KMS-11 (cell line): ENCODE measurements at regions not wholly inside any gene's neighbourhood (a gene's known extent, or its start where the extent isn't known, plus 50 kb on each side); places are given as distances from the start of the nearest gene placed in this dataset.
"Not testable (repeated sequence)": the region's sequence is repeated elsewhere in the genome, so short reads cannot be mapped to it uniquely, and the experiment has no call there.

Experiments
- H2AFZ ChIP-seq: fragments of 200-600 bp; sonication (generic); 2 replicates; pipeline ENCODE4 v1.6.1; 2016; ENCODE audit warnings: antibody characterized with exemption, mixed run types, low read depth
- H3K27ac ChIP-seq: fragments of 200-600 bp; sonication (generic); 2 replicates; pipeline ENCODE4 v1.6.1; 2016; ENCODE audit warnings: mild to moderate bottlenecking, mixed run types
- H3K27me3 ChIP-seq: fragments of 200-600 bp; sonication (generic); 2 replicates; pipeline ENCODE4 v1.6.1; 2017; ENCODE audit warnings: mild to moderate bottlenecking, low read depth, mixed run types, moderate library complexity; ENCODE audit not compliant: insufficient read depth
- H3K36me3 ChIP-seq: fragments of 200-600 bp; sonication (generic); 2 replicates; pipeline ENCODE4 v1.6.1; 2017; ENCODE audit warnings: mild to moderate bottlenecking, mixed run types; ENCODE audit not compliant: insufficient read depth
- H3K4me1 ChIP-seq: fragments of 200-600 bp; sonication (generic); 2 replicates; pipeline ENCODE4 v1.6.1; 2016; ENCODE audit warnings: mild to moderate bottlenecking, low read depth, mixed run types; ENCODE audit not compliant: poor library complexity, severe bottlenecking
- H3K4me2 ChIP-seq: fragments of 200-600 bp; sonication (generic); 2 replicates; pipeline ENCODE4 v1.7.0; 2016; ENCODE audit warnings: mild to moderate bottlenecking, mixed run types
- H3K4me3 ChIP-seq: fragments of 200-600 bp; sonication (generic); IDR thresholded peaks from 2 replicates; pipeline ENCODE4 v1.6.1; 2017; ENCODE audit warnings: low read depth, low read length, mixed read lengths; ENCODE audit not compliant: insufficient read depth
- H3K79me2 ChIP-seq: fragments of 200-600 bp; sonication (generic); 2 replicates; pipeline ENCODE4 v1.6.1; 2016; ENCODE audit warnings: low read depth, mixed run types; ENCODE audit not compliant: insufficient read depth
- H3K9ac ChIP-seq: fragments of 200-600 bp; sonication (generic); 2 replicates; pipeline ENCODE4 v1.6.1; 2016; ENCODE audit warnings: mild to moderate bottlenecking, mixed run types
- H4K20me1 ChIP-seq: fragments of 200-600 bp; sonication (generic); 2 replicates; pipeline ENCODE4 v1.6.1; 2016; ENCODE audit warnings: mild to moderate bottlenecking, mixed run types; ENCODE audit not compliant: insufficient read depth
- CTCF ChIP-seq: fragments of 200-600 bp; sonication (generic); conservative IDR thresholded peaks from 2 replicates; pipeline ENCODE4 v1.6.1; 2017; ENCODE audit warnings: low read depth, mild to moderate bottlenecking, antibody characterized with exemption, low read length, moderate library complexity, mixed read lengths

GRCh38 chr11:37442576-37442975 is 844.5 kb upstream of the RAG2 start:
- TF ChIP-seq CTCF, result no peak
- Histone ChIP-seq H3K36me3 (no peaks in the 10 kb centered on the region), H3K27ac (no peak overlapping the region), H3K4me2 (no peak overlapping the region), H4K20me1 (no peaks in the 10 kb centered on the region), H3K4me1 (no peaks in the 10 kb centered on the region), H3K4me3 (no peak overlapping the region), H2AFZ (no peak overlapping the region), H3K27me3 (no peaks in the 10 kb centered on the region), H3K79me2 (no peaks in the 10 kb centered on the region), H3K9ac (no peak overlapping the region)

- not testable (repeated sequence) for H3K4me1 ChIP-seq, H3K27me3 ChIP-seq, H3K4me3 ChIP-seq, H2AFZ ChIP-seq, H3K4me2 ChIP-seq, H3K36me3 ChIP-seq, H3K27ac ChIP-seq, H3K79me2 ChIP-seq, H3K9ac ChIP-seq, H4K20me1 ChIP-seq
Observed at GRCh38 chr11:37431633-37432230, 833.7 kb upstream of the RAG2 start.

GRCh38 chr11:37430966-37431632 is 833.1 kb upstream of the RAG2 start:
- H4K20me1 ChIP-seq, H3K36me3 ChIP-seq, H3K27ac ChIP-seq, H3K27me3 ChIP-seq, H3K4me1 ChIP-seq, H2AFZ ChIP-seq, H3K79me2 ChIP-seq, H3K4me2 ChIP-seq, H3K4me3 ChIP-seq, H3K9ac ChIP-seq: not testable (repeated sequence)

- Histone ChIP-seq H3K4me2 (no peak overlapping the region), H3K27me3 (no peaks in the 10 kb centered on the region), H3K4me3 (no peak overlapping the region), H3K4me1 (no peaks in the 10 kb centered on the region), H3K9ac (no peak overlapping the region), H3K36me3 (no peaks in the 10 kb centered on the region), H3K79me2 (no peaks in the 10 kb centered on the region), H3K27ac (no peak overlapping the region), H4K20me1 (no peaks in the 10 kb centered on the region), H2AFZ (no peak overlapping the region)
- no peak for TF ChIP-seq CTCF
Observed at GRCh38 chr11:37422511-37422910, 824.5 kb upstream of the RAG2 start.

GRCh38 chr11:37411289-37411688 is 813.3 kb upstream of the RAG2 start:
- no peaks in the 10 kb centered on the region for H4K20me1 ChIP-seq
- H2AFZ ChIP-seq, result no peak overlapping the region
- no peak overlapping the region for H3K9ac ChIP-seq
- no peak for TF ChIP-seq CTCF
- no peak overlapping the region for H3K4me2 ChIP-seq
- no peaks in the 10 kb centered on the region for H3K36me3 ChIP-seq
- H3K4me1 ChIP-seq, result no peaks in the 10 kb centered on the region
- H3K27ac ChIP-seq, result no peak overlapping the region
- H3K79me2 ChIP-seq, result no peaks in the 10 kb centered on the region
- H3K4me3 ChIP-seq, result no peak overlapping the region
- H3K27me3 ChIP-seq, result no peaks in the 10 kb centered on the region
